A673 (cell line): ENCODE measurements at regions not wholly inside any gene's neighbourhood (a gene's known extent, or its start where the extent isn't known, plus 50 kb on each side); places are given as distances from the start of the nearest gene placed in this dataset.
"Not testable (repeated sequence)": the region's sequence is repeated elsewhere in the genome, so short reads cannot be mapped to it uniquely, and the experiment has no call there.

ENCODE experiments used
- BruUV-seq: library from RNA; stranded (reverse); fragments of 400-500 nt; replicated peaks from 2 replicates; lab custom pipeline; 2021; lab: Mats Ljungman, UMichigan
- CTCF ChIA-PET: fragments of 300-600 bp; sonication (Branson Sonifier 250); formaldehyde crosslinking; loops from one replicate; lab custom pipeline; 2022; ENCODE audit warnings: antibody characterized with exemption; lab: Charles Lee
- POLR2A ChIA-PET: fragments of 300-600 bp; sonication (Branson Sonifier 250); formaldehyde crosslinking; loops from one replicate; lab custom pipeline; 2022; ENCODE audit warnings: antibody characterized with exemption; ENCODE audit not compliant: low non-redundant PET; lab: Charles Lee
- DNase-seq: peaks from one replicate; pipeline ENCODE4 v3.0.0-alpha.2; 2015; ENCODE audit warnings: low spot score
- H3K27ac ChIP-seq: fragments of 200-600 bp; sonication (generic); 2 replicates; pipeline ENCODE4 v1.5.1; 2016; ENCODE audit warnings: mixed run types, low read depth, mild to moderate bottlenecking, mixed read lengths, antibody characterized with exemption, low read length; ENCODE audit not compliant: poor library complexity, severe bottlenecking
- H3K27me3 ChIP-seq: fragments of 200-600 bp; sonication (generic); replicated peaks from 2 replicates; pipeline ENCODE4 v1.6.1; 2017; ENCODE audit warnings: mixed run types, low read depth, mild to moderate bottlenecking, mixed read lengths, antibody characterized with exemption, low read length; ENCODE audit not compliant: insufficient read depth, poor library complexity
- H3K36me3 ChIP-seq: fragments of 200-600 bp; sonication (generic); 2 replicates; pipeline ENCODE4 v1.6.1; 2016; ENCODE audit warnings: mixed run types, mild to moderate bottlenecking, mixed read lengths, antibody characterized with exemption, low read length; ENCODE audit not compliant: insufficient read depth, poor library complexity, severe bottlenecking
- H3K4me1 ChIP-seq: fragments of 200-600 bp; sonication (generic); 2 replicates; pipeline ENCODE4 v1.6.1; 2017; ENCODE audit warnings: mixed run types, mild to moderate bottlenecking, mixed read lengths, antibody characterized with exemption, low read length; ENCODE audit not compliant: insufficient read depth, poor library complexity, severe bottlenecking
- H3K4me3 ChIP-seq: fragments of 200-600 bp; sonication (generic); 2 replicates; pipeline ENCODE4 v1.5.1; 2016; ENCODE audit warnings: low read depth, mixed run types, mild to moderate bottlenecking, mixed read lengths, low read length; ENCODE audit not compliant: poor library complexity, severe bottlenecking
- H3K9me3 ChIP-seq: fragments of 200-600 bp; sonication (generic); 2 replicates; pipeline ENCODE4 v1.6.1; 2016; ENCODE audit warnings: mixed run types, low read depth, mild to moderate bottlenecking, mixed read lengths, antibody characterized with exemption, low read length; ENCODE audit not compliant: poor library complexity, severe bottlenecking
- CTCF ChIP-seq: fragments of 300-800, 200-600 bp; sonication (generic); conservative IDR thresholded peaks from 2 replicates; pipeline ENCODE4 v1.5.1; 2017; ENCODE audit warnings: low read depth, mild to moderate bottlenecking, antibody characterized with exemption, low read length, moderate library complexity, mixed read lengths
- EZH2 ChIP-seq: fragments of 200-600 bp; sonication (generic); IDR thresholded peaks from 2 replicates; pipeline ENCODE4 v1.6.1; 2017; ENCODE audit warnings: borderline replicate concordance, low read depth, mild to moderate bottlenecking, mixed read lengths, antibody characterized with exemption, low read length; ENCODE audit not compliant: poor library complexity, severe bottlenecking
- intact Hi-C: fragments of 100-400 bp; cut with micrococcal nuclease; formaldehyde crosslinking; loops from one replicate; pipeline ENCODE4 v1.10.0; 2022; ENCODE audit not compliant: unreplicated experiment

- ChIA-PET POLR2A (no interaction called here), CTCF (no interaction called here)
- Histone ChIP-seq H3K4me3 (no peak overlapping the region), H3K36me3 (no peaks in the 10 kb centered on the region), H3K4me1 (no peaks in the 10 kb centered on the region), H3K9me3 (no peaks in the 10 kb centered on the region), H3K27ac (no peak overlapping the region), H3K27me3 (no peaks in the 10 kb centered on the region)
- no TSS peak for BruUV-seq
- no peak for DNase-seq
- TF ChIP-seq EZH2 (no peak), CTCF (no peak)
- intact Hi-C loops, result no loop called here
Measured at GRCh38 chrX:42832764-42833549, 55.0 kb upstream of the PPP1R2C start.

- H3K9me3 ChIP-seq, POLR2A ChIA-PET, H3K27me3 ChIP-seq, H3K4me1 ChIP-seq, H3K4me3 ChIP-seq, intact Hi-C loops, H3K27ac ChIP-seq, DNase-seq, CTCF ChIA-PET, H3K36me3 ChIP-seq, BruUV-seq: not testable (repeated sequence)
Measured at GRCh38 chrX:42833550-42833940, 55.6 kb upstream of the PPP1R2C start.

- Histone ChIP-seq H3K27ac (no peak overlapping the region), H3K27me3 (no peaks in the 10 kb centered on the region), H3K36me3 (no peaks in the 10 kb centered on the region), H3K9me3 (no peaks in the 10 kb centered on the region), H3K4me1 (no peaks in the 10 kb centered on the region), H3K4me3 (no peak overlapping the region)
- no peak for TF ChIP-seq CTCF
- TF ChIP-seq EZH2, result no peak
- intact Hi-C loops, result no loop called here
- no peak for DNase-seq
- ChIA-PET POLR2A (no interaction called here), CTCF (no interaction called here)
- no TSS peak for BruUV-seq
Measured at GRCh38 chrX:42837101-42837726, 59.3 kb upstream of the PPP1R2C start.

GRCh38 chrX:42837747-42838146 lies 59.8 kb upstream of the PPP1R2C start:
- intact Hi-C loops, result no loop called here
- no TSS peak for BruUV-seq
- TF ChIP-seq CTCF, result no peak
- TF ChIP-seq EZH2, result no peak
- H3K27me3 ChIP-seq, result no peaks in the 10 kb centered on the region
- H3K36me3 ChIP-seq, result no peaks in the 10 kb centered on the region
- H3K4me3 ChIP-seq, result no peak overlapping the region
- POLR2A ChIA-PET, result no interaction called here
- CTCF ChIA-PET, result no interaction called here
- no peaks in the 10 kb centered on the region for H3K4me1 ChIP-seq
- H3K27ac ChIP-seq, result no peak overlapping the region
- no peaks in the 10 kb centered on the region for H3K9me3 ChIP-seq
- DNase-seq, result no peak
